Progenitor cell of endocrine pancreas (in vitro differentiated cells): ENCODE measurements at regions not wholly inside any gene's neighbourhood (a gene's known extent, or its start where the extent isn't known, plus 50 kb on each side); places are given as distances from the start of the nearest gene placed in this dataset.

Experiments used
- DNase-seq: peaks from one replicate; pipeline ENCODE4 v3.0.0; 2021; ENCODE audit warnings: low spot score; ENCODE audit not compliant: unreplicated experiment
- H3K27ac Mint-ChIP-seq: 2 replicates; pipeline ENCODE4 v1.8.0; 2021; ENCODE audit warnings: mild to moderate bottlenecking, moderate library complexity, mixed read lengths
- H3K27me3 Mint-ChIP-seq: 2 replicates; pipeline ENCODE4 v1.8.0; 2021; ENCODE audit warnings: mixed read lengths
- H3K36me3 Mint-ChIP-seq: 2 replicates; pipeline ENCODE4 v1.8.0; 2022; ENCODE audit warnings: mixed read lengths; ENCODE audit not compliant: insufficient read depth
- H3K4me1 Mint-ChIP-seq: 2 replicates; pipeline ENCODE4 v1.8.0; 2021; ENCODE audit warnings: low read depth, mixed read lengths
- H3K4me3 Mint-ChIP-seq: 2 replicates; pipeline ENCODE4 v1.8.0; 2021; ENCODE audit warnings: low read depth, mild to moderate bottlenecking, moderate library complexity, mixed read lengths
- H3K9me3 Mint-ChIP-seq: 2 replicates; pipeline ENCODE4 v1.8.0; 2021; ENCODE audit warnings: low read depth, mixed read lengths
- TF ChIP-seq, protein P1 (sequence below): fragments of 200-600 bp; sonication (generic); IDR thresholded peaks from one replicate; pipeline ENCODE4 v1.5.0; 2021; ENCODE audit warnings: antibody characterized with exemption, mild to moderate bottlenecking; ENCODE audit not compliant: unreplicated experiment

DNA sequence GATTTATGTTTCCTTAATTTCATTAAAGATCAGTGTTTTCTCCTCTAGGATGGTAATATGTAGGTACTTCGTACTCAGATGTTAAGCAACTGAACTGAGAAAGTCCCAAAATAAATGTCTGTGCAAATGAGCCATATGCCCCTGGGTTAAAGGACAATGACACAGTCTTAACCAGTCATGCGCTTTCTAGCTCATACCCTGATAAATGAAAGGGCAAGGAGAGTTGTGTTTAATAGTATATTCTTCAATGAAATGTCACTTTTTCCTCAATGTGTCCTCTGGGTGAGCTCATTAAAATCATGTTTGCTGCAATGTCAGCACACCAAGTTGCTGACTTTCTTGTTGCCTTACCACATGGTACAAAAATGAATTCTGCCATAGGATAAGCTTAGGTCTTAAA lies 856.3 kb downstream of the TMEM182 start:
- H3K27me3 Mint-ChIP-seq: no peaks in the 10 kb centered on the region
- no peaks in the 10 kb centered on the region for H3K4me1 Mint-ChIP-seq
- no peak overlapping the region for H3K27ac Mint-ChIP-seq
- peaks cover 13% of the 10 kb centered on the region for H3K9me3 Mint-ChIP-seq
- H3K4me3 Mint-ChIP-seq: no peak overlapping the region
- no peak for DNase-seq
- H3K36me3 Mint-ChIP-seq: no peaks in the 10 kb centered on the region
- TF ChIP-seq, protein P1, sequence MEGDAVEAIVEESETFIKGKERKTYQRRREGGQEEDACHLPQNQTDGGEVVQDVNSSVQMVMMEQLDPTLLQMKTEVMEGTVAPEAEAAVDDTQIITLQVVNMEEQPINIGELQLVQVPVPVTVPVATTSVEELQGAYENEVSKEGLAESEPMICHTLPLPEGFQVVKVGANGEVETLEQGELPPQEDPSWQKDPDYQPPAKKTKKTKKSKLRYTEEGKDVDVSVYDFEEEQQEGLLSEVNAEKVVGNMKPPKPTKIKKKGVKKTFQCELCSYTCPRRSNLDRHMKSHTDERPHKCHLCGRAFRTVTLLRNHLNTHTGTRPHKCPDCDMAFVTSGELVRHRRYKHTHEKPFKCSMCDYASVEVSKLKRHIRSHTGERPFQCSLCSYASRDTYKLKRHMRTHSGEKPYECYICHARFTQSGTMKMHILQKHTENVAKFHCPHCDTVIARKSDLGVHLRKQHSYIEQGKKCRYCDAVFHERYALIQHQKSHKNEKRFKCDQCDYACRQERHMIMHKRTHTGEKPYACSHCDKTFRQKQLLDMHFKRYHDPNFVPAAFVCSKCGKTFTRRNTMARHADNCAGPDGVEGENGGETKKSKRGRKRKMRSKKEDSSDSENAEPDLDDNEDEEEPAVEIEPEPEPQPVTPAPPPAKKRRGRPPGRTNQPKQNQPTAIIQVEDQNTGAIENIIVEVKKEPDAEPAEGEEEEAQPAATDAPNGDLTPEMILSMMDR: no peak

DNA sequence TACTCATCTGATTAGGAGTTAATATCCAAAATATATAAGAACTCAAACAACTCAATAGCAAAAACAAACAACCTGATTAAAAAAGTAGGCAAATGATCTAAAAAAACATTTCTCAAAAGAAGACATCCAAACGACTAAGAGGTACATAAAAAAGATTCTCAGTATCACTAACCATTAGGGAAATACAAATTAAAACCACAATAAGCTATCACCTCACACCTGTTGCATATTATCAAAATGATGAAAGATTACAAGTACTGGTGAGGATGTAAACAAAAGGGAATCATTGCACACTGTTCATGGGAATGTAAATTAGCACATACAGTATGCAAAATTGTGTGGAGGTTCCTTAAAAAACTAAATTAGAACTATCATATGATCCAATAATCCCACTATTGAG lies 865.5 kb downstream of the TMEM182 start:
- no peak overlapping the region for H3K27ac Mint-ChIP-seq
- H3K36me3 Mint-ChIP-seq: no peaks in the 10 kb centered on the region
- no peak for DNase-seq
- TF ChIP-seq, protein P1: no peak
- H3K9me3 Mint-ChIP-seq: peaks cover 7% of the 10 kb centered on the region
- no peak overlapping the region for H3K4me3 Mint-ChIP-seq
- no peaks in the 10 kb centered on the region for H3K27me3 Mint-ChIP-seq
- no peaks in the 10 kb centered on the region for H3K4me1 Mint-ChIP-seq

DNA sequence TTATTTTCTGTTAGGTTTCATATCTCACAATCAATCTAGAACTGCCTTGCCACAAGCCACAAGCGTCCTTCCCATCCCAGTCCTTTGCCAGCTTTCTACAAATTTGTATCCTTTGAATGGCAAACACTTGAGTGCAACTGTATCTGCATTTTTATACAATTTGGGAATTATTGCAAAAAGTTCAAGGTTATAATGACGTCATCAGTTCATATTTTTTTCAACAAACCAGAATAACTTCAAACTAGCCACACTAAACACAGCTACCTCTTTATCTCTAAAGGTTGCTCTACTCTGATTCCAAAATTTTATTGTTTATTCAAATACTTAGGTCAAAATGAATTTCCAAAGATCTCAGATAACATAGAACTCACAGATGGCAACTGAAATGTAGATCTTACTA lies 877.1 kb downstream of the TMEM182 start:
- H3K9me3 Mint-ChIP-seq: no peaks in the 10 kb centered on the region

GRCh38 chr2:103656558-103656957 lies 894.7 kb downstream of the TMEM182 start:
- Mint-ChIP-seq H3K9me3 (no peaks in the 10 kb centered on the region), H3K36me3 (no peaks in the 10 kb centered on the region), H3K4me3 (no peak overlapping the region), H3K27ac (no peak overlapping the region), H3K4me1 (no peaks in the 10 kb centered on the region), H3K27me3 (no peaks in the 10 kb centered on the region)
- TF ChIP-seq, protein P1: no peak
- DNase-seq: no peak

More for the DNA sequence above, 877.1 kb downstream of the TMEM182 start:
- no peak overlapping the region for H3K27ac Mint-ChIP-seq
- no peak for DNase-seq
- H3K4me1 Mint-ChIP-seq: no peaks in the 10 kb centered on the region
- H3K4me3 Mint-ChIP-seq: no peak overlapping the region
- H3K27me3 Mint-ChIP-seq: no peaks in the 10 kb centered on the region
- TF ChIP-seq, protein P1: no peak
- H3K36me3 Mint-ChIP-seq: no peaks in the 10 kb centered on the region

GRCh38 chr2:103660519-103660918 lies 898.7 kb downstream of the TMEM182 start:
- no peak overlapping the region for H3K27ac Mint-ChIP-seq
- H3K4me3 Mint-ChIP-seq: no peak overlapping the region
- no peaks in the 10 kb centered on the region for H3K9me3 Mint-ChIP-seq
- no peaks in the 10 kb centered on the region for H3K4me1 Mint-ChIP-seq
- no peaks in the 10 kb centered on the region for H3K36me3 Mint-ChIP-seq
- no peaks in the 10 kb centered on the region for H3K27me3 Mint-ChIP-seq
- TF ChIP-seq, protein P1: no peak
- DNase-seq: no peak
